ENCODE measurements at regions not wholly inside any gene's neighbourhood (a gene's known extent, or its start where the extent isn't known, plus 50 kb on each side); places are given as distances from the start of the nearest gene placed in this dataset.

GRCh38 chrX:88425739-88426138 lies 321.3 kb upstream of the CPXCR1 start:
- TF ChIP-seq POLR2A (IDR thresholded peaks at IDR 0.05), result no peak
- TF ChIP-seq, protein P1, sequence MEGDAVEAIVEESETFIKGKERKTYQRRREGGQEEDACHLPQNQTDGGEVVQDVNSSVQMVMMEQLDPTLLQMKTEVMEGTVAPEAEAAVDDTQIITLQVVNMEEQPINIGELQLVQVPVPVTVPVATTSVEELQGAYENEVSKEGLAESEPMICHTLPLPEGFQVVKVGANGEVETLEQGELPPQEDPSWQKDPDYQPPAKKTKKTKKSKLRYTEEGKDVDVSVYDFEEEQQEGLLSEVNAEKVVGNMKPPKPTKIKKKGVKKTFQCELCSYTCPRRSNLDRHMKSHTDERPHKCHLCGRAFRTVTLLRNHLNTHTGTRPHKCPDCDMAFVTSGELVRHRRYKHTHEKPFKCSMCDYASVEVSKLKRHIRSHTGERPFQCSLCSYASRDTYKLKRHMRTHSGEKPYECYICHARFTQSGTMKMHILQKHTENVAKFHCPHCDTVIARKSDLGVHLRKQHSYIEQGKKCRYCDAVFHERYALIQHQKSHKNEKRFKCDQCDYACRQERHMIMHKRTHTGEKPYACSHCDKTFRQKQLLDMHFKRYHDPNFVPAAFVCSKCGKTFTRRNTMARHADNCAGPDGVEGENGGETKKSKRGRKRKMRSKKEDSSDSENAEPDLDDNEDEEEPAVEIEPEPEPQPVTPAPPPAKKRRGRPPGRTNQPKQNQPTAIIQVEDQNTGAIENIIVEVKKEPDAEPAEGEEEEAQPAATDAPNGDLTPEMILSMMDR (IDR thresholded peaks at IDR 0.05), result no peak

Measured in Peyer's patch (tissue), 4 donors.